Sigmoid colon (tissue), 3 donors: ENCODE measurements at regions not wholly inside any gene's neighbourhood (a gene's known extent, or its start where the extent isn't known, plus 50 kb on each side); places are given as distances from the start of the nearest gene placed in this dataset.
"Not testable (repeated sequence)": the region's sequence is repeated elsewhere in the genome, so short reads cannot be mapped to it uniquely, and the experiment has no call there.

ENCODE experiments used
- CTCF ChIP-seq, 4 experiments: fragments of 450-650 bp in 3 of 4; fragments of 200-600 bp in 1 of 4; IDR thresholded peaks; one replicate each; pipeline ENCODE4 v1.5.1; 2016 to 2019; ENCODE audit warnings: antibody characterized with exemption in 4 of 4, mild to moderate bottlenecking in 3 of 4, moderate library complexity in 2 of 4
- POLR2A ChIP-seq, 2 donors: fragments of 450-650 bp; IDR thresholded peaks; one replicate each; pipeline ENCODE4 v1.6.1; 2016; ENCODE audit warnings: antibody characterized with exemption in 2 of 2, mild to moderate bottlenecking in 2 of 2, moderate library complexity in 2 of 2

DNA sequence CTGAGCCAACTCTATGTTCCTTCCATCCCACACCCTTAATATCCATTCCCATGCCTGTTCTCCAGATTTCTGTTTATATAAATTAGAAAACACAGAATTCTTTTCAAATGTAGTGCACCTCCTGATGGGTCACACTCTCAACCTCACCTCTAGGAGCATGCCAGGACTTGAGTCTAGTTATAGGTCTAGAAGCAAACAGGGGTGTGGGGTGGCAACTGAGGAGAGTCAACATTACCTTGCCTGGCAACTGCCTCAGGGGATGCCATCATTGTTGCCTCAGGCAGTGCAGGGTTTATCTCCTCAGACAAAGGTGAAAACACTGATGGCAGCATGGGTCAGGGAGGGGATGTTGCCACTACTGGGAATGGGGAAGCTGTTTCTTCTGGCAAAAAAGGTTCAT, 181.0 kb upstream of the IPO5 start:
- not testable (repeated sequence) for TF ChIP-seq CTCF, POLR2A (IDR thresholded peaks at IDR 0.05)
